Subcutaneous abdominal adipose tissue (tissue), 5 donors: ENCODE measurements at regions not wholly inside any gene's neighbourhood (a gene's known extent, or its start where the extent isn't known, plus 50 kb on each side); places are given as distances from the start of the nearest gene placed in this dataset.
A peak's percentile ranks its signal among the peaks of the same experiment; 100 is the strongest.

Source experiments
- H3K27ac ChIP-seq: one replicate; pipeline ENCODE4 v1.7.0; 2013; ENCODE audit warnings: low read depth, mild to moderate bottlenecking, inconsistent platforms, low read length, moderate library complexity
- H3K27me3 ChIP-seq, 5 donors: one replicate each; pipeline ENCODE4 v1.7.0; 2013; ENCODE audit warnings: low read length in 5 of 5, inconsistent platforms in 1 of 5; ENCODE audit not compliant: control insufficient read depth in 5 of 5, insufficient read depth in 4 of 5
- H3K36me3 ChIP-seq, 5 donors: one replicate each; pipeline ENCODE4 v1.7.0; 2013; ENCODE audit warnings: low read length in 5 of 5; ENCODE audit not compliant: control insufficient read depth in 5 of 5, insufficient read depth in 5 of 5
- H3K4me1 ChIP-seq, 5 donors: one replicate each; pipeline ENCODE4 v1.7.0; 2013; ENCODE audit warnings: low read length in 5 of 5, mild to moderate bottlenecking in 3 of 5, moderate library complexity in 1 of 5; ENCODE audit not compliant: control insufficient read depth in 5 of 5, insufficient read depth in 5 of 5
- H3K4me3 ChIP-seq, 5 donors: one replicate each; pipeline ENCODE4 v1.7.0; 2013; ENCODE audit warnings: low read length in 5 of 5, low read depth in 1 of 5
- H3K9ac ChIP-seq, 5 donors: one replicate each; pipeline ENCODE4 v1.7.0; 2013; ENCODE audit warnings: low read length in 5 of 5, mild to moderate bottlenecking in 4 of 5, moderate library complexity in 3 of 5
- H3K9me3 ChIP-seq, 5 donors: one replicate each; pipeline ENCODE4 v1.7.0; 2013; ENCODE audit warnings: low read length in 5 of 5; ENCODE audit not compliant: control insufficient read depth in 5 of 5
- donor health status: healthy.
- donor health status: healthy.
- donor health status: healthy.
- donor health status: healthy.
- donor health status: healthy.

GRCh38 chr4:177116161-177116560 is 193.5 kb upstream of the NEIL3 start:
- Histone ChIP-seq H3K9me3 (peaks cover 0 to 10% (median 9%) of the 10 kb centered on the region in 5 donors), H3K36me3 (no peaks in the 10 kb centered on the region), H3K4me3 (no peak overlapping the region), H3K27ac (no peak overlapping the region), H3K4me1 (peaks cover 0 to 23% (median 5%) of the 10 kb centered on the region in 5 donors), H3K27me3 (no peaks in the 10 kb centered on the region), H3K9ac (no peak overlapping the region)

GRCh38 chr4:177117256-177117655 is 192.4 kb upstream of the NEIL3 start:
- Histone ChIP-seq H3K27me3 (no peaks in the 10 kb centered on the region), H3K4me1 (peaks cover 0 to 23% (median 5%) of the 10 kb centered on the region in 5 donors), H3K36me3 (no peaks in the 10 kb centered on the region), H3K9me3 (peaks cover 0 to 6% (median 4%) of the 10 kb centered on the region in 5 donors), H3K27ac (no peak overlapping the region), H3K9ac (no peak overlapping the region), H3K4me3 (no peak overlapping the region)

GRCh38 chr4:177118596-177118995 is 191.1 kb upstream of the NEIL3 start:
- H3K4me3 ChIP-seq: no peak overlapping the region
- peak overlapping the region; percentile 89 for H3K27ac ChIP-seq
- H3K9ac ChIP-seq: no peak overlapping the region
- no peaks in the 10 kb centered on the region for H3K27me3 ChIP-seq
- no peaks in the 10 kb centered on the region for H3K36me3 ChIP-seq
- peaks cover 0 to 6% (median 3%) of the 10 kb centered on the region in 5 donors for H3K9me3 ChIP-seq
- peaks cover 0 to 23% (median 5%) of the 10 kb centered on the region in 5 donors for H3K4me1 ChIP-seq

GRCh38 chr4:177119021-177119471 is 190.6 kb upstream of the NEIL3 start:
- Histone ChIP-seq H3K27me3 (no peaks in the 10 kb centered on the region), H3K36me3 (no peaks in the 10 kb centered on the region), H3K4me3 (no peak overlapping the region), H3K9ac (no peak overlapping the region), H3K4me1 (peaks cover 0 to 23% (median 5%) of the 10 kb centered on the region in 5 donors), H3K27ac (peak overlapping the region; percentile 89), H3K9me3 (peaks cover 0 to 6% (median 3%) of the 10 kb centered on the region in 5 donors)

GRCh38 chr4:177119691-177120090 is 190.0 kb upstream of the NEIL3 start:
- H3K36me3 ChIP-seq: no peaks in the 10 kb centered on the region
- no peaks in the 10 kb centered on the region for H3K27me3 ChIP-seq
- no peak overlapping the region for H3K9ac ChIP-seq
- peak overlapping the region; percentile 89 for H3K27ac ChIP-seq
- no peak overlapping the region for H3K4me3 ChIP-seq
- peaks cover 0 to 6% (median 3%) of the 10 kb centered on the region in 5 donors for H3K9me3 ChIP-seq
- H3K4me1 ChIP-seq: peaks cover 0 to 23% (median 5%) of the 10 kb centered on the region in 5 donors

- H3K9ac ChIP-seq: no peak overlapping the region
- peaks cover 0 to 12% (median 4%) of the 10 kb centered on the region in 5 donors for H3K9me3 ChIP-seq
- no peak overlapping the region for H3K4me3 ChIP-seq
- no peaks in the 10 kb centered on the region for H3K27me3 ChIP-seq
- no peaks in the 10 kb centered on the region for H3K36me3 ChIP-seq
- H3K4me1 ChIP-seq: peaks cover 0 to 12% (median 5%) of the 10 kb centered on the region in 5 donors
- no peak overlapping the region for H3K27ac ChIP-seq
These were observed 185.9 kb upstream of the NEIL3 start for GRCh38 chr4:177123811-177124210.

- no peak overlapping the region for H3K9ac ChIP-seq
- no peaks in the 10 kb centered on the region for H3K36me3 ChIP-seq
- no peak overlapping the region for H3K4me3 ChIP-seq
- H3K27ac ChIP-seq: no peak overlapping the region
- H3K9me3 ChIP-seq: peaks cover 0 to 13% (median 7%) of the 10 kb centered on the region in 5 donors
- peaks cover 0 to 7% (median 5%) of the 10 kb centered on the region in 5 donors for H3K4me1 ChIP-seq
- no peaks in the 10 kb centered on the region for H3K27me3 ChIP-seq
These were observed 185.2 kb upstream of the NEIL3 start for GRCh38 chr4:177124349-177125064.

GRCh38 chr4:177125656-177126055 is 184.0 kb upstream of the NEIL3 start:
- H3K9ac ChIP-seq: no peak overlapping the region
- no peaks in the 10 kb centered on the region for H3K36me3 ChIP-seq
- H3K4me3 ChIP-seq: no peak overlapping the region
- no peaks in the 10 kb centered on the region for H3K4me1 ChIP-seq
- H3K27me3 ChIP-seq: no peaks in the 10 kb centered on the region
- H3K27ac ChIP-seq: no peak overlapping the region
- H3K9me3 ChIP-seq: peaks cover 0 to 18% (median 12%) of the 10 kb centered on the region in 5 donors

GRCh38 chr4:177127658-177128057 is 182.0 kb upstream of the NEIL3 start:
- Histone ChIP-seq H3K9me3 (peaks cover 0 to 16% (median 12%) of the 10 kb centered on the region in 5 donors), H3K9ac (no peak overlapping the region), H3K36me3 (no peaks in the 10 kb centered on the region), H3K27me3 (no peaks in the 10 kb centered on the region), H3K4me1 (no peaks in the 10 kb centered on the region), H3K27ac (no peak overlapping the region), H3K4me3 (no peak overlapping the region)

- Histone ChIP-seq H3K27me3 (no peaks in the 10 kb centered on the region), H3K4me3 (no peak overlapping the region), H3K36me3 (no peaks in the 10 kb centered on the region), H3K27ac (no peak overlapping the region), H3K9me3 (peaks cover 0 to 16% (median 12%) of the 10 kb centered on the region in 5 donors), H3K9ac (no peak overlapping the region), H3K4me1 (no peaks in the 10 kb centered on the region)
These were observed 181.4 kb upstream of the NEIL3 start for GRCh38 chr4:177128306-177128705.
